ENCODE measurements at regions not wholly inside any gene's neighbourhood (a gene's known extent, or its start where the extent isn't known, plus 50 kb on each side); places are given as distances from the start of the nearest gene placed in this dataset.

DNA sequence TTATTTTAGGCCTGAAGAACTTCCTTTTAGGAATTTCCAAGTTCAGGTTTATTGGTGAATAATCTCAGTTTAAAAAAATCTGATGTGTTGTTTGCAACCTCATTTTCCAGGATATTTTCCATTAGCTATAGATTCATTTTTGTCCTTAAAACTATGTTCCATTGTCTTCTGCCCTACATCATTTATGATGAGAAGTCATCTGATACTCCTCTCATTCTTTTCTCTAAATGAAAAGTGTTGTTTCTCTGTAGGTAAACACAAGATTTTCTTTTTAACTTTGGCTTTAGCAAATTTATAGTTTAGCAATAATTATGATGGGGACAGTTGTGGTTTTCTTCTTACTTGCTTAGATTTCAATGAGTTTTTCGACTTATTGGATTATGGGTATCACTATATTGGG, 427.3 kb downstream of the DCDC2C start:
- no peak for FAIRE-seq
- DNase-seq (ENCODE audit: insufficient read length, low spot score) = no peak

DNA sequence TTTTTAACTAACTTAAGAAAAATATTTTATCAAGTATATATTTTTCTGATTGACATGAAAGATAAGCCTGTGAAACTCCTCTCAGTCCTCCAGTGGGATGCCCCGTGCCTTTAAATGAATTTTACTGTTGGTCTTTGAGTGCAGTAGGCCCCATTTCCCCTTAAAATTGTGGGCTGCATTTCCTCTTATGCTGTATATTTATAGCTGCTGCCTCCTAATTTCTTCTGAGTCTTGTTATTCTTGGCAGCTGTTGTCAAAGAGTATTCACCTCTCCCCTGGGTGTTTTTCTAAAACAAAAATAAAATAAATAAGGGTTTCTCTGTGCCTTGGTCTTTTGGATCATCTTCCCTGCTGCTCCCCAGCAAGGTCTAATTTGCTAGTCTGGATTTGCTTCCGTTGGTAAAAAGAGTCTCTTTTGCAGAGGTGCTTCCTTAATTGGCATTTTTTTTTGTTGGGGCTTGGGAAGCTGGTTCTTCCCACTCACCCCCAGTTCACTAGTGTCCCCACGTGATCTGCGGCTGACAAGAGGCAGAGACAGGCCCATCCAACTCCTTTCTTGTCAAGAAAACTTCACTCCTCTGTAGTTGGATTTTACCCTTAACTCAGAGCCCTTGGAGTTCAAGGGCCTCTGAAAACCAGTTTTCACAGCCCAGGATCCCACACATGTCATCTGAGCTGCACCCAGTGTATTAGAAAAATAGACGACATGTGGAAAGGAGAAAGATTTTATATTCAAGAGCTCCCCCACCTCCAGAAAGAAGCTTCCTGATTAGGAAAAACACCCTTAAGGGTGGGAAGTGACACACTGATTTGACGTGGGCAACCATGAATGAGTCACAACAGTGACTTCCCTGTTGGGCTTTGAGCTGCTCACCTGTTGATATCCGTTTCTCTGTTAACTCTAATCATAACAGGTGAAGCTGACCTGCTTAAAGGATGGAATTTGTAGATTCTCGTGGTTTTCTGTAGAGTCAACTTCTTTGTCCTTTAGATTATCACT, 431.5 kb downstream of the DCDC2C start:
- no peak for FAIRE-seq
- DNase-seq (ENCODE audit: insufficient read length, low spot score) = no peak

DNA sequence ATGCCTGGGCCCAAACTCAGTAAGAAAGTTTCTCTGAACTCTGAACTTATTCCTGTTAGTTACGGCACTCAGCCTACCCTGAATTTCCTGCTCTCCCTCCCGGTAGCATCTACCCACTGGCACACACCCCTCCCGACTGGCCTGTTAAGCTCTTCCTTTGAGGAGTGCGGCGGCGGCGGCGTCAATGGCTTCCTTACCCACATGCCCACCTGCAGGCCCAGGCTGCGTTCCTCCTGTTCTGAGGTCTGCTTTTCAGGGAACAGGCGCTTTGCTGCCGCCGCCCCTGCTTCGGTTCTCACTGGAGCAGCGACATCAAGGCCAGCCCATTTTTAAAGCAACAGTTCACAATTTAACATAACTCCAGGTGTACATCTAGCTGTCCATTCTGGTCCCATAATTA, 432.4 kb downstream of the DCDC2C start:
- no peak for DNase-seq (ENCODE audit: insufficient read length, low spot score)
- FAIRE-seq = no peak

DNA sequence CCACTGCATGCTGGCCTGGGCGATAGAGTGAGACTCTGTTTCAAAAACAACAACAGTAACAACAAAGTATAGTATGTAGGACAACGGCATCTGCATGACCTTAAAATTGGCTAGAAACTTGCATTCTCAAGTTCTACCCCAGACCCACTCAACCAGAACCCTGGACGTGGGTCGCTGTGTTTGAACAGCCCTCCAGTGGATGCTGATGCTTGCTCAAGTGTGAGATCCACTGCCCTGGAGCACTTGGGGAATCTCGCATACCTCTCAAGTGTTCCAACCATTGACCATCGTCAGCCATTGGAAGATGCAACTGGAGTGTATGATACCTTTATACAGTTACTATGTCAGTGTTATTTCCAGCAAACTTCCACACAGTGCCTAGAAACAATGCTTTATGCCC, 435.9 kb downstream of the DCDC2C start:
- no peak for DNase-seq (ENCODE audit: insufficient read length, low spot score)
- no peak for FAIRE-seq

DNA sequence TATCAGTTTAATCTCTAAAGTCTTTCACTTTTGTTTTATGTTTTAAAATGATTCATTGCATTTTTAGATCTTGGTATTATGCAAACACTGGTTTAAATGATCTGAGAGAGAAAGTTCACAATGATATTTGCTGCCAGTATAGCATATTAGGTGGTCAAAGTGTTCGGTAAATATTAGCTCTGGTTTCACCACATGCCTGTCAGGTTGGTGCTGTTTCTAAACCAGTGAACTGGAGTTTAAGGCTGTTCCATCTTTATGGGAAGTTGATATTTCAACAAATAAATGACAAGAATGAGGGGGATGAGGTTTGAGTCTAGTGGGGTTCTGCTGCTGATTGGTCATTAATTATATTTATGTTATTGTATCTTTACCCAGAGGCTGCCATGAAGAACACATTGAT, 436.4 kb downstream of the DCDC2C start:
- DNase-seq (ENCODE audit: insufficient read length, low spot score) (no peak), FAIRE-seq (no peak)

DNA sequence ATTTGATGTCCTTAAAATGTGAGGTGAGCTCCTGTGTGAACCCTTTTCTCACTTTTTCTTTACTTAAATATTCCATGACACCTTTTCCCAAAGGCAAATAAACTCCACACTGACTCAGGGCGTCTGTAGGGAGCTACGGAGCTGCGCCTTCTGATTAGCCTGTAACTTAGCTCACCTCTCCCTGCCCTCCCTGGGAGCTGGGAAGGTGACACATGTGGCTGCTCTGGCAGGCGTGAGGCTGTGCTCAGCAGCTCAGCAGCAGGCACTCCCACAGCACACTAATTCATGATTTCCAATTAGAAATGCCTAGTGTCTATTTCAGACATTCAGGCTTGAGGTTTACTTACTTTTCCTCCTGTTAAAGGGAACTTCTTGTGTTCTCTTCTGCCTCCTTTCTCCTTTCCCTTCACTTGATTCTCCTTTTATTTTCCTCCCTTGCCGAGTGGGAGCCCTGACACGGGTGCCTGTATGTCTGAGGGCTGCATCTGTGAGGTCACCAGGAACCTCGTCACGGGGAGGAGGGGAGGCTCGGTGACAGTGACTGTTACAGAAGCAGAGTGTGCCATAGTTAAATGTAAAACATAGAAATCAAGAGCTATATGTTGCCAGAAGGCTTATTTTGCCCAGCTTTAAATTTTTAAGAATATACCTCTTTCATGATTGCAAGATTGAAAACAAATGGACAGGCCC, 437.1 kb downstream of the DCDC2C start:
- FAIRE-seq = no peak
- no peak for DNase-seq (ENCODE audit: insufficient read length, low spot score)

DNA sequence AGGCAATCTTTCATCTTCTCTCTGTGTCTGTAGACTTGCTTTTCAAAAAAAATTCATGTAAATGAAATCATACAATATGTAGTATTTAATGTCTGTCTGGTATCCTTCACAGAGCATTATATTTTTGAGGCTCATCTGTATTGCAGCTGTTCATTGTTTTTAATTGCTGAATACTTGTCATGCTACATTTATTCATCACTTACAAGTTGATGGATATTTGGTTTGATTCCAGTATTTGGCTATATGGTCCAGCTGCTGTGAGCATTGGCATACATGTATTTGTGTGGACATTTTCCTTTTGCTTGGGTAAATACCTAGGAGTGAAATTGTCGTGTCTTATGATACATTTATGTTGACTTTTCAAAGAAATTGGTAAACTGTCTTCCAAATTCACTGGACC, 441.4 kb downstream of the DCDC2C start:
- DNase-seq (ENCODE audit: insufficient read length, low spot score) = no peak
- FAIRE-seq = no peak

DNA sequence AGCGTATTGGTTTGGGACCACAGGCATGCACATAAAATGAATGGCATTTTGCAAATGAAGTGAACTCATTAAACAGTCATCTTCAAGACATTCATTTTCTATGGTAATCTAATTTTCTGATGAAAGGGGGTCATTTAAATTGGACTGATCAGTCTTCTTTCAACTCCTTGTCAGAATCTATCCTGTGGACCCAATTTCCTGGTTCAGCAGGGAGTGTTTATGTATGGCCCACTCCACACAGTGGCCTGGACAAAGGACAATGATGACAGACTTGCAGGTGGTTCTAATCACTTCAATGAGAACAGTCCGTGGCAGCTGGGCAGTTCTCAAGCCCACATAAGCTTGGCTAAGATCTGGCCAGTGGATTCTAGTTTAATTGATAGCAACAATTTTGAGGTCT, 448.1 kb downstream of the DCDC2C start:
- no peak for DNase-seq (ENCODE audit: insufficient read length, low spot score)
- FAIRE-seq = no peak

DNA sequence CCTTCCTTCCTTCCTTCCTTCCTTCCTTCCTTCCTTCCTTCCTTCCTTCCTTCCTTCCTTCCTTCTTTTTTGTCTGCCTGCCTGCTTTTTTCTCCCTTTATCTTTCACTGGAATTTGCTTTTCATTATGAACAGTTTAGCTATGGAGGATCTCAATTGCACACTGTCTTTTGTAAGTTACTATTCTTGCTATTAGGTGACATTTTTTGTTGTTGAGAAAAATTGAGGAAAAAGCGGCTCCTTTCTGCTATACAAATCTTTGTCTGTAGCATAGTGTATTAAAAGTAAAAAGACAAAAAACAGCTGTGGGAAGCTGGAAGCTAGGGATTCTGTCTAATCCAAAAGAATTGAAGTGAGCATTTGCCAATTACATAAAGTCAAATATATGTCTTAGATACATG, 448.7 kb downstream of the DCDC2C start:
- DNase-seq (ENCODE audit: insufficient read length, low spot score) = no peak
- FAIRE-seq = no peak

DNA sequence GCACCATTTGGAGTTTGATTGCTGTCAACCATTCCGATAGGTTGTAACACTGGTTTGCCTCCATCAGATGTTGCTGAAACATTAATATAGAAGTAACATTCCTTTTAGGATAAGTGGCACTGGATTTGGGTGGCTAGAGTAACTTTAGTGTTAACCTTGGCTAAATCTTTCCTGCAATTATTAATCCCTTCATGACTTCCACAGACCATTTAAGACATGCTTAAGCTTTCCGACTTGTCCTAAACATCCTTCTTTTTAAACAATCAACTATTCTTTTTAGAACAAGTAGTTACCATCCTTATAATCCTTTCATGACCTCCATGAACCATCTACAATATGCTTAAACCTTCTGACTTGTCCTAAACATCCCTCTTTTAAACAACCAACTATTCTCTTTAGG, 465.5 kb downstream of the DCDC2C start:
- DNase-seq (ENCODE audit: insufficient read length, low spot score) = no peak
- no peak for FAIRE-seq

DNA sequence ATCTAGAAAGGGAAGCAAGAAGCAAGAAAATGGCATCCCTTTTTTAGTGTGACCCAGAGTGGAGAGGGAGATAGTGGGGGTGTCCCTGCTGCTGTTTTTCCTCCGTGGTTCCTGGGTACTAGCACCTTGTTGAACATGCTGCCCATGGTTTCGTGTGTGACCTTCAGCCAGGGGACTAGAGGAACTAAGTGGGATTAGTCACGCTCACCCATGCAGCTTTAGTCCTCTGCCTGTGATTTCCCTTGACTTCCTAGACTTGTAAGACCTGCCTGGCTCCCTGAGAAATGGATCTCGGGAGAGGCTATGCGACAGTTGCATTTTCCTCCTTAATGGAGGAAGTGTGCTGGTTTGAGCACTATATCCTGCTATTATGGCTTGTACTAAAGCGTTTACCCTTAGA, 471.4 kb downstream of the DCDC2C start:
- no peak for FAIRE-seq
- DNase-seq (ENCODE audit: insufficient read length, low spot score) = no peak

DNA sequence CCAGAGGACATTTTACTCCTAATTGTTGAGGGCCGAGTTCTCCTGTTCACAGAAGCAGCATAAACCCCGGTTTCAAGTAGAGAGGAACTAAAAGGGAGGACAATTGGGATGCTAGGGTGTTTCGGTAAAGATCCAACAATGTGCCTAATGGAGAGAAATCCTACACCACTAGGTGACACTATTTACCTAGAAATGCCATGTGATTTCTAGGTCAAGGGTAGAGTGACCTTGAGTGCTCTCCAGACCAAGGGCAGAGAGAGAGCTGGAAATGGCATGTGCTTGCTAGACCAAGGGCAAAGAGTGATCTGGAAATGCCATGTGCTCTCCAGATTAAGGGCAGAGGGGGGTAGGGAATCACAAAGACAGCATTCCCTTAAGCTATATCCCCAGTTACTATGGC, 472.0 kb downstream of the DCDC2C start:
- no peak for DNase-seq (ENCODE audit: insufficient read length, low spot score)
- FAIRE-seq = no peak

DNA sequence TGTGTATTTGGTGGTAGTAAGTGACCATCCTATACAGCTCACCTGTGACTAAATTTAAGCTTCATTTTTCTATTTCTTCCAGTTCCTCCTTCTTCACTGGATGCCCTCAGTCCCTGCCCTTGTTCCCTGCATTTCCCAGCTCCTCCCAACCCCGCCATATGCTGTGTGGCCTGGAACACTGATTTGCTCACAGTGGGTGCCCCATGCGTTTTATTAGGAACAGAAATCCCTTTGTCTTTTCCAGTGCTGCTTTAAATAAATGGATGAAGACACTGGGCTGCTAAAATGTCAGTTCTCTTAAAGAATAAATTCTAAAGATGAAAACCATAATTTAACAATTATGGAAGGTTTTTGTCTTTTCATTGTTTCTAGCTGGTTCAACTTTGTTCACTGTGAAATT, 477.3 kb downstream of the DCDC2C start:
- DNase-seq (ENCODE audit: insufficient read length, low spot score) (no peak), FAIRE-seq (no peak)

DNA sequence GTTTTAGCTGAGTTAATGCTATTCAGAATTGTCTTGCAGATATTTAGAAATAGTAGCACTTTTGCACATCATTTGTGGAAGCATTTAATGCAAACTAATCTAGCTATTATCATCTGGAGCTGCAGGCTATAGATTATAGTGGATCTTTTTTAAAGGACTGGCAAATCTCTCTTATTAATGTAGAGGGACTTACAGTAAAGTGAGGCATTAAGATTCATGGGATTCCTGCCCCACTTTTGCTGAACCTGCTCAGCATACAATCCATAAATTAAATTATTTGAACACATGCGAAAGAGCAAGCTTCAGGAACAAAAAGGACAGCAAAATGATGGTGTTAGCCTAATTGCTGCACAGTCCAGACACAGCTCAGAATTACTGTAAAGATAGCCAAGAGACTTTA, 477.7 kb downstream of the DCDC2C start:
- DNase-seq (ENCODE audit: insufficient read length, low spot score) (no peak), FAIRE-seq (no peak)

DNA sequence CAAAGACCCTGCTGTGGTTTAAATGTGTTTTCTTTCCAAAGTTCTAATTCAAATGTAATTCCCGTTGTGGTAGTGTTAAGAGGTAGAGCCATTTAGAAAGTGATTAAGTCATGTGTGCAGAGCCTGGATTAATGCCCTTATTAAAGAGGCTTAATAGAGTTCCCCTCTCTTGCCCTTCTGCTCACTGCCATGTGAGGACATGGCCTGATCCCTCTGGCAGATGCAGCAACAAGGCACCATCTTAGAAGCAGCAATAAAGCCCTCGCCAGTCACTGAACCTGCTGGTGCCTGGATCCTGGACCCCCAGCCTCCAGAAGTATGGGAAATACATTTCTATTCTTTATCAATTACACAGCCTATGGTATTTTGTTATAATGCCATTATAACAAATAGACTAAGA, 485.2 kb downstream of the DCDC2C start:
- no peak for FAIRE-seq
- DNase-seq (ENCODE audit: insufficient read length, low spot score) = no peak

DNA sequence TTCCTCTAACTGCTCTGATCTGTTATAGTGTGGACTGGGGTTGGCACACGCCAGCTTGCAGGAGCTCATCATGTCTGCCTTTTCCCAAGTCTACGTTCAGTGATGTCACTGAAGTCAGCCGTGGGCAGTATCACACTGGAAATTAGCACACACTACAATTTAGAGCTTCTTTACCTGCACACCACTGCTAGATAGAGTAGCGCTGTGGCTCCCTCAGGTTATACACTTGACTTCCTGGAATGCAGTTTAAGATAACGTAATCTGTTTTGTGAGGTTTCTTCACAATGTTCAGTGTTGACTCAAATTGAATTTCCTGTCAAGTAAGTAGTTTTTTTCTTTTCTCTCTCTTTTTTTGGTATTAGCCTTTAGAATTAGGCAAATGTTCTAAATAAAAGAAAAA, 487.2 kb downstream of the DCDC2C start:
- DNase-seq (ENCODE audit: insufficient read length, low spot score) = no peak
- FAIRE-seq = no peak

DNA sequence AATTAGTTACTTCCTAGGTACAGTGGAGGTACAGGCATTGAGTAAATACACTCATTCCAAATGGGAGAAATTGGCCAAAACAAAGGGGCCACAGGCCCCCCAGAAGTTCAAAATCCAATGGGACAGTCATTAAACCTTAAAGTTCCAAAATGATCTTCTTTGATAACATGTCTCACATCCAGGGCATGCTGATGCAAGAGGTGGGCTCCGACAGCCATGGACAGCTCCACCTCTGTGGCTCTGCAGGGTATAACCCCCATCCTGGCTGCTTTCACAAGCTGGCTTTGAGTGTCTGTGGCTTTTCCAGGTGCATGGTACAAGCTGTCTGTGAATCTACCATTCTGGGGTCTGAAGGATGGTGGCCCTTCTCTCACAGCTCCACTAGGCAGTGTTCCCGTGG, 488.7 kb downstream of the DCDC2C start:
- FAIRE-seq (no peak), DNase-seq (ENCODE audit: insufficient read length, low spot score) (no peak)

DNA sequence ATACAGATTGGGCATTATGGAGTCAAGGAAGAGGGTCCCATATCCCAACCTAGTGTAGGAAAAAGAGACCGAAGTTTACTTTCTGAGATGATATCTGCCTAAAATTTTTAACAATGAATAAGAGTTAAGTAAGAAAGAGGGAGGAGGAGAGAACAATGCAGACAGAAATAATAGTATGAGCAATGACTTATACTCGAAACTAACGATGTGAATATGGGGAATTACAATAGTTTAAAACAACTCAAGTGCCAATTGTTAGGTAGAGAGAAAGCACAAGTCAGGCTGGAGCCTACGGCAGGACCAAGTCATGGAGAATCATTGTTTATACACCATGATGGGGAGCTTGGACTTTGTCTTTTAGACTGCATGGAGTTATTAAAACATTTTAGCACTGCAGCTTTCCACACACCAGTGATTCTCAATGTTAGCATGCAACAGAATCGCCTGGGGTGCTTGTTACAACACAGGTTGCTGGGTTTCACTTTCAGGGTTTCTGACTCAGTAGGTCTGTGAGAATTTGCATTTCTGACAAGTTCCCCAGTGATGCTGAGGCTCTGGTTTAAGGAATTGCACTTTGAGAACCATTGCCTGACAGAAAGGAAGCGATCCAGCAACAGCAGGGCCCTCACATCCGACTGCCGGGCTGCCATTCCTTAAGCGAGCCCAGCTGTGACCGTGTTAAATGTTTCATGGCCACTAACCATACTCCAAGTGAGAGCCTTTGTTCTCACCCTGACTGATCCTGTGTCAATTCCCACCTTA, 511.2 kb downstream of the DCDC2C start:
- DNase-seq (ENCODE audit: insufficient read length, low spot score) (no peak), FAIRE-seq (no peak)

DNA sequence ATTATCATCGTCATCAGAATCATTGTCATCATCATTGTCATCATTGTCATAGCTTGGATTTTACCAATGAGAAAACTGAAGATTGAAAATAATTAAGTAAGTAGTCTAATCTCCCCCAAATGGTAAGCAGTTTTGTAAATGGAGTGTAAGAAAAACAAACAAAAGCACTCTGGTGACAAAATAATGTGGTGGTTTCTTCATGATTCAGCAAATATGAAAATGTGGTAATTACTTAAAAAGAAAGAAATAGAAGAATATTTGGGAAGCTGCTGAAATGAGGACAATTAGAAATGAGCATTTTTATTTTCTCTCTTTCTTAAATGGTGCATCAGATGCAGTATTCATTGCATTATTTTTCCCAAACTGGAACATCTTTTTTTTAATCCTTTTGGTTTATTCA, 514.4 kb downstream of the DCDC2C start:
- DNase-seq (ENCODE audit: insufficient read length, low spot score) (no peak), FAIRE-seq (no peak)

DNA sequence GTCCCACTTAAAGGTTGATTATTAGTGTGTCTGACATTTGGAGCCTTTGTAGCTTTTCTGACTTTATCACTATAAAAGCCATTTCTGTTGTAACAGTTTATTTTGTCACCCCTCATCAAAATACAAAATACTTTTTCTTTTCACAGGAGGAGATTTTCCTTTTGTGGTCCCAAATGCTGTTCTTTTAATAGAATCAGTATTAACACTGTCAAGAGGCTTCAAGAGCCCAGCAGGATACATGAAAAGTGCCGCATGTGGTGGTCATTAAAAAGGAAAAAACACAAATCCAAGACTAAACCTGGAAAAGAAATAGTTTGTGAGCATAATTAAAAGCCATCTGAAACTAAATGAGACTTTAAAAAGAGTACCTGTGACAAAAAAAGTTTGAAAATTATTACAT, 515.7 kb downstream of the DCDC2C start:
- FAIRE-seq = no peak
- DNase-seq (ENCODE audit: insufficient read length, low spot score) = no peak

DNA sequence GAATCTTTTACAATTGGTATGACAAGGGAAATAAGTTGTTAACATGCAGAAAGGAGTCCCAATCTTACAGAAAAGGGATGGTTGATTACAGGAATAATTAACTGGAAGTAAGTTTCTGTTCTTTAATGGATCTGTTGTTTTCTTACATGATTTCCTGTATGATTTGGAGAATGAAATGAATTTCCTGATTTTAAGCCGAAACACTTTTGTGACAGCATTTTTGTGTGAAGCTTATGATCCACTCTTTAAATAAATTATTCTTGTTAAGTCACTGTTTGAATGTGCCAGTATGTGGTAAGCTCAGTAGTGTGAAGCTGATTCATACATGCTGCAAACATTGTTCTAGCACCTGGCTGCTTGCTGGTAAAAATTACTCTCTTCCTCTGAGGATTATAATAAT, 516.2 kb downstream of the DCDC2C start:
- no peak for FAIRE-seq
- DNase-seq (ENCODE audit: insufficient read length, low spot score) = no peak

Data from GM19239 (cell line).